ENCODE measurements at regions not wholly inside any gene's neighbourhood (a gene's known extent, or its start where the extent isn't known, plus 50 kb on each side); places are given as distances from the start of the nearest gene placed in this dataset.

DNA sequence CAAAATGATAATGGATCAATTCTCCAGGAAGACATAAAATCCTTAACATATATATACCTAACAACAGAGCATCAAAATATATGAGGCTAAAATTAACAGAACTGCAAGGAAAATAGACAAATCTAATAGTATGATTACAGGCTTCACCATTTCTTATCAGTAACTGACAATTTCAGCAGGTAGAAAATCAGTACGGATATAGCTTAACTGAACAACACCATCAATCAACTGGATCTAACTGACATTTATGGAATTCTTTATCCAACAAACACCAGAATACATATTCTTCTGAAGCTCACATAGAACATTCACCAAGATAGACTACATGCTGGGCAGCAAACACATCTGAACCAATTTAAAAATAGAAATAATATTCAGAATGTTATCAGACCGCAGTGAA is 121.1 kb upstream of the CDC14C start:
- H3K4me1 Mint-ChIP-seq = no peaks in the 10 kb centered on the region

More for the DNA sequence above, 121.1 kb upstream of the CDC14C start:
- DNase-seq (ENCODE audit: low spot score) (no peak), ATAC-seq (no peak)
- no peak overlapping the region for H3K27ac ChIP-seq (ENCODE audit: low read depth)
- H3K4me1 ChIP-seq (ENCODE audit: insufficient read depth) = no peaks in the 10 kb centered on the region
- no peaks in the 10 kb centered on the region for H3F3A ChIP-seq (replicated peaks; ENCODE audit: low read depth)
- H3K4me3 ChIP-seq = no peak overlapping the region
- peaks cover 5% of the 10 kb centered on the region; the same call in 1 of the 3 replicates for H3K9me3 Mint-ChIP-seq
- H2AFZ ChIP-seq = no peak overlapping the region
- no peaks in the 10 kb centered on the region for H3K9me2 ChIP-seq (ENCODE audit: insufficient read depth)
- no peaks in the 10 kb centered on the region for H4K20me1 ChIP-seq (replicated peaks; ENCODE audit: insufficient read depth)
- H3K4me3 Mint-ChIP-seq = no peak overlapping the region
- no peak overlapping the region for H3K27ac Mint-ChIP-seq
- no peaks in the 10 kb centered on the region for H3K36me3 ChIP-seq (ENCODE audit: insufficient read depth)
- TF ChIP-seq POLR2AphosphoS5 (IDR thresholded peaks at IDR 0.05; ENCODE audit: low read depth) (no peak), JUNB (IDR thresholded peaks at IDR 0.05; ENCODE audit: unreplicated experiment) (no peak), ZNF114 (CRISPR knock-in tag; IDR thresholded peaks at IDR 0.05) (no peak), EZH2 (IDR thresholded peaks at IDR 0.05; ENCODE audit: low read depth, unreplicated experiment) (no peak), ZNF331 (CRISPR knock-in tag; IDR thresholded peaks at IDR 0.05; ENCODE audit: low read depth) (no peak), EZH2phosphoT487 (IDR thresholded peaks at IDR 0.05; ENCODE audit: unreplicated experiment) (no peak), NANOG (IDR thresholded peaks at IDR 0.05; ENCODE audit: borderline replicate concordance) (no peak), CREB1 (CRISPR knock-in tag; IDR thresholded peaks at IDR 0.05; ENCODE audit: low read depth) (no peak), STAT1 (IDR thresholded peaks at IDR 0.05; ENCODE audit: unreplicated experiment) (no peak)
- TF ChIP-seq, protein P1, sequence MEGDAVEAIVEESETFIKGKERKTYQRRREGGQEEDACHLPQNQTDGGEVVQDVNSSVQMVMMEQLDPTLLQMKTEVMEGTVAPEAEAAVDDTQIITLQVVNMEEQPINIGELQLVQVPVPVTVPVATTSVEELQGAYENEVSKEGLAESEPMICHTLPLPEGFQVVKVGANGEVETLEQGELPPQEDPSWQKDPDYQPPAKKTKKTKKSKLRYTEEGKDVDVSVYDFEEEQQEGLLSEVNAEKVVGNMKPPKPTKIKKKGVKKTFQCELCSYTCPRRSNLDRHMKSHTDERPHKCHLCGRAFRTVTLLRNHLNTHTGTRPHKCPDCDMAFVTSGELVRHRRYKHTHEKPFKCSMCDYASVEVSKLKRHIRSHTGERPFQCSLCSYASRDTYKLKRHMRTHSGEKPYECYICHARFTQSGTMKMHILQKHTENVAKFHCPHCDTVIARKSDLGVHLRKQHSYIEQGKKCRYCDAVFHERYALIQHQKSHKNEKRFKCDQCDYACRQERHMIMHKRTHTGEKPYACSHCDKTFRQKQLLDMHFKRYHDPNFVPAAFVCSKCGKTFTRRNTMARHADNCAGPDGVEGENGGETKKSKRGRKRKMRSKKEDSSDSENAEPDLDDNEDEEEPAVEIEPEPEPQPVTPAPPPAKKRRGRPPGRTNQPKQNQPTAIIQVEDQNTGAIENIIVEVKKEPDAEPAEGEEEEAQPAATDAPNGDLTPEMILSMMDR (conservative IDR thresholded peaks at IDR 0.05; ENCODE audit: low read depth in 2 of 2) = no peak
- TF ChIP-seq, protein P2, sequence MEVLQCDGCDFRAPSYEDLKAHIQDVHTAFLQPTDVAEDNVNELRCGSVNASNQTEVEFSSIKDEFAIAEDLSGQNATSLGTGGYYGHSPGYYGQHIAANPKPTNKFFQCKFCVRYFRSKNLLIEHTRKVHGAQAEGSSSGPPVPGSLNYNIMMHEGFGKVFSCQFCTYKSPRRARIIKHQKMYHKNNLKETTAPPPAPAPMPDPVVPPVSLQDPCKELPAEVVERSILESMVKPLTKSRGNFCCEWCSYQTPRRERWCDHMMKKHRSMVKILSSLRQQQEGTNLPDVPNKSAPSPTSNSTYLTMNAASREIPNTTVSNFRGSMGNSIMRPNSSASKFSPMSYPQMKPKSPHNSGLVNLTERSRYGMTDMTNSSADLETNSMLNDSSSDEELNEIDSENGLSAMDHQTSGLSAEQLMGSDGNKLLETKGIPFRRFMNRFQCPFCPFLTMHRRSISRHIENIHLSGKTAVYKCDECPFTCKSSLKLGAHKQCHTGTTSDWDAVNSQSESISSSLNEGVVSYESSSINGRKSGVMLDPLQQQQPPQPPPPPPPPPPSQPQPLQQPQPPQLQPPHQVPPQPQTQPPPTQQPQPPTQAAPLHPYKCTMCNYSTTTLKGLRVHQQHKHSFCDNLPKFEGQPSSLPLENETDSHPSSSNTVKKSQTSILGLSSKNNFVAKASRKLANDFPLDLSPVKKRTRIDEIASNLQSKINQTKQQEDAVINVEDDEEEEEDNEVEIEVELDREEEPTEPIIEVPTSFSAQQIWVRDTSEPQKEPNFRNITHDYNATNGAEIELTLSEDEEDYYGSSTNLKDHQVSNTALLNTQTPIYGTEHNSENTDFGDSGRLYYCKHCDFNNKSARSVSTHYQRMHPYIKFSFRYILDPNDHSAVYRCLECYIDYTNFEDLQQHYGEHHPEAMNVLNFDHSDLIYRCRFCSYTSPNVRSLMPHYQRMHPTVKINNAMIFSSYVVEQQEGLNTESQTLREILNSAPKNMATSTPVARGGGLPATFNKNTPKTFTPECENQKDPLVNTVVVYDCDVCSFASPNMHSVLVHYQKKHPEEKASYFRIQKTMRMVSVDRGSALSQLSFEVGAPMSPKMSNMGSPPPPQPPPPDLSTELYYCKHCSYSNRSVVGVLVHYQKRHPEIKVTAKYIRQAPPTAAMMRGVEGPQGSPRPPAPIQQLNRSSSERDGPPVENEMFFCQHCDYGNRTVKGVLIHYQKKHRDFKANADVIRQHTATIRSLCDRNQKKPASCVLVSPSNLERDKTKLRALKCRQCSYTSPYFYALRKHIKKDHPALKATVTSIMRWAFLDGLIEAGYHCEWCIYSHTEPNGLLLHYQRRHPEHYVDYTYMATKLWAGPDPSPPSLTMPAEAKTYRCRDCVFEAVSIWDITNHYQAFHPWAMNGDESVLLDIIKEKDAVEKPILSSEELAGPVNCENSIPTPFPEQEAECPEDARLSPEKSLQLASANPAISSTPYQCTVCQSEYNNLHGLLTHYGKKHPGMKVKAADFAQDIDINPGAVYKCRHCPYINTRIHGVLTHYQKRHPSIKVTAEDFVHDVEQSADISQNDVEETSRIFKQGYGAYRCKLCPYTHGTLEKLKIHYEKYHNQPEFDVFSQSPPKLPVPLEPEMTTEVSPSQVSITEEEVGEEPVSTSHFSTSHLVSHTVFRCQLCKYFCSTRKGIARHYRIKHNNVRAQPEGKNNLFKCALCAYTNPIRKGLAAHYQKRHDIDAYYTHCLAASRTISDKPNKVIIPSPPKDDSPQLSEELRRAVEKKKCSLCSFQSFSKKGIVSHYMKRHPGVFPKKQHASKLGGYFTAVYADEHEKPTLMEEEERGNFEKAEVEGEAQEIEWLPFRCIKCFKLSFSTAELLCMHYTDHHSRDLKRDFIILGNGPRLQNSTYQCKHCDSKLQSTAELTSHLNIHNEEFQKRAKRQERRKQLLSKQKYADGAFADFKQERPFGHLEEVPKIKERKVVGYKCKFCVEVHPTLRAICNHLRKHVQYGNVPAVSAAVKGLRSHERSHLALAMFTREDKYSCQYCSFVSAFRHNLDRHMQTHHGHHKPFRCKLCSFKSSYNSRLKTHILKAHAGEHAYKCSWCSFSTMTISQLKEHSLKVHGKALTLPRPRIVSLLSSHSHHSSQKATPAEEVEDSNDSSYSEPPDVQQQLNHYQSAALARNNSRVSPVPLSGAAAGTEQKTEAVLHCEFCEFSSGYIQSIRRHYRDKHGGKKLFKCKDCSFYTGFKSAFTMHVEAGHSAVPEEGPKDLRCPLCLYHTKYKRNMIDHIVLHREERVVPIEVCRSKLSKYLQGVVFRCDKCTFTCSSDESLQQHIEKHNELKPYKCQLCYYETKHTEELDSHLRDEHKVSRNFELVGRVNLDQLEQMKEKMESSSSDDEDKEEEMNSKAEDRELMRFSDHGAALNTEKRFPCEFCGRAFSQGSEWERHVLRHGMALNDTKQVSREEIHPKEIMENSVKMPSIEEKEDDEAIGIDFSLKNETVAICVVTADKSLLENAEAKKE (CRISPR knock-in tag; IDR thresholded peaks at IDR 0.05) = no peak
- TF ChIP-seq, protein P3, sequence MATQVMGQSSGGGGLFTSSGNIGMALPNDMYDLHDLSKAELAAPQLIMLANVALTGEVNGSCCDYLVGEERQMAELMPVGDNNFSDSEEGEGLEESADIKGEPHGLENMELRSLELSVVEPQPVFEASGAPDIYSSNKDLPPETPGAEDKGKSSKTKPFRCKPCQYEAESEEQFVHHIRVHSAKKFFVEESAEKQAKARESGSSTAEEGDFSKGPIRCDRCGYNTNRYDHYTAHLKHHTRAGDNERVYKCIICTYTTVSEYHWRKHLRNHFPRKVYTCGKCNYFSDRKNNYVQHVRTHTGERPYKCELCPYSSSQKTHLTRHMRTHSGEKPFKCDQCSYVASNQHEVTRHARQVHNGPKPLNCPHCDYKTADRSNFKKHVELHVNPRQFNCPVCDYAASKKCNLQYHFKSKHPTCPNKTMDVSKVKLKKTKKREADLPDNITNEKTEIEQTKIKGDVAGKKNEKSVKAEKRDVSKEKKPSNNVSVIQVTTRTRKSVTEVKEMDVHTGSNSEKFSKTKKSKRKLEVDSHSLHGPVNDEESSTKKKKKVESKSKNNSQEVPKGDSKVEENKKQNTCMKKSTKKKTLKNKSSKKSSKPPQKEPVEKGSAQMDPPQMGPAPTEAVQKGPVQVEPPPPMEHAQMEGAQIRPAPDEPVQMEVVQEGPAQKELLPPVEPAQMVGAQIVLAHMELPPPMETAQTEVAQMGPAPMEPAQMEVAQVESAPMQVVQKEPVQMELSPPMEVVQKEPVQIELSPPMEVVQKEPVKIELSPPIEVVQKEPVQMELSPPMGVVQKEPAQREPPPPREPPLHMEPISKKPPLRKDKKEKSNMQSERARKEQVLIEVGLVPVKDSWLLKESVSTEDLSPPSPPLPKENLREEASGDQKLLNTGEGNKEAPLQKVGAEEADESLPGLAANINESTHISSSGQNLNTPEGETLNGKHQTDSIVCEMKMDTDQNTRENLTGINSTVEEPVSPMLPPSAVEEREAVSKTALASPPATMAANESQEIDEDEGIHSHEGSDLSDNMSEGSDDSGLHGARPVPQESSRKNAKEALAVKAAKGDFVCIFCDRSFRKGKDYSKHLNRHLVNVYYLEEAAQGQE (IDR thresholded peaks at IDR 0.05; ENCODE audit: unreplicated experiment) = no peak
- TF ChIP-seq, protein P4, sequence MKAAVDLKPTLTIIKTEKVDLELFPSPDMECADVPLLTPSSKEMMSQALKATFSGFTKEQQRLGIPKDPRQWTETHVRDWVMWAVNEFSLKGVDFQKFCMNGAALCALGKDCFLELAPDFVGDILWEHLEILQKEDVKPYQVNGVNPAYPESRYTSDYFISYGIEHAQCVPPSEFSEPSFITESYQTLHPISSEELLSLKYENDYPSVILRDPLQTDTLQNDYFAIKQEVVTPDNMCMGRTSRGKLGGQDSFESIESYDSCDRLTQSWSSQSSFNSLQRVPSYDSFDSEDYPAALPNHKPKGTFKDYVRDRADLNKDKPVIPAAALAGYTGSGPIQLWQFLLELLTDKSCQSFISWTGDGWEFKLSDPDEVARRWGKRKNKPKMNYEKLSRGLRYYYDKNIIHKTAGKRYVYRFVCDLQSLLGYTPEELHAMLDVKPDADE (IDR thresholded peaks at IDR 0.05) = no peak
- H3K27me3 Mint-ChIP-seq (ENCODE audit: insufficient read depth, low read depth, poor library complexity) = no peaks in the 10 kb centered on the region
- H3K27me3 ChIP-seq (ENCODE audit: insufficient read depth) = no peaks in the 10 kb centered on the region
- no peaks in the 10 kb centered on the region for H3K36me3 Mint-ChIP-seq (ENCODE audit: low read depth)
- H3K4me2 ChIP-seq = no peak overlapping the region
- no peaks in the 10 kb centered on the region for H3K79me2 ChIP-seq (replicated peaks; ENCODE audit: insufficient read depth)
